ENCODE measurements at regions not wholly inside any gene's neighbourhood (a gene's known extent, or its start where the extent isn't known, plus 50 kb on each side); places are given as distances from the start of the nearest gene placed in this dataset.

- Histone ChIP-seq H3K27me3 (no peaks in the 10 kb centered on the region), H3K9me3 (no peaks in the 10 kb centered on the region), H3K36me3 (ENCODE audit: low read depth, missing control alignments) (no peaks in the 10 kb centered on the region), H3K4me1 (no peaks in the 10 kb centered on the region), H3K4me3 (no peak overlapping the region), H3K27ac (no peak overlapping the region)
- DNase-seq = no peak
- intact Hi-C loops (cut with DNase I; ENCODE audit: low total_unique reads) = no loop called here
- TF ChIP-seq POLR2A (IDR thresholded peaks at IDR 0.05) (no peak), CTCF (IDR thresholded peaks at IDR 0.05) (no peak)
- 20 to 27% methylated on average over 2 of the region's 2 CpGs for WGBS, 2 donors
Measured at GRCh38 chr7:46508583-46508982, 587.5 kb upstream of the IGFBP3 start.

DNA sequence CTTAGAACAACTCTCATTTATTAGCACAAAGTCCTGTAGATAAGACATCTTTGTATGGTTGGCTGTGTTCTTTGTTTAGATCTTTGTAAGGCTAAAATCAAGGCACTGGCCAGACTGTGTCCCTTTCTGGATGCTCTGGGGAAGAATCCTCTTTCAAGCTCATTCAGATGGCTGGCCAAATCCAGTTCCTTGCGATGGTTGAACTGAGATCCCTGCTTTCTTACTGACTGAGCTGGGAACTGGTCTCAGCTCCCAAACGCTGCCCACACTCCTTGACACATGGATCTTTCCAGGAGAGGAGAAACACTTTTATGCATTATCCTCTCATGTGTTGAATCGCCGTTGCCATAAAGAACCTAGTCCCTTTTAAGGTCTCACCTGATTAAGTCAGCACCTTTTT lies 586.5 kb upstream of the IGFBP3 start:
- DNase-seq = no peak
- Histone ChIP-seq H3K27ac (no peak overlapping the region), H3K36me3 (ENCODE audit: low read depth, missing control alignments) (no peaks in the 10 kb centered on the region), H3K4me1 (no peaks in the 10 kb centered on the region), H3K4me3 (no peak overlapping the region), H3K9me3 (no peaks in the 10 kb centered on the region), H3K27me3 (no peaks in the 10 kb centered on the region)
- intact Hi-C loops (cut with DNase I; ENCODE audit: low total_unique reads) = no loop called here
- TF ChIP-seq CTCF (IDR thresholded peaks at IDR 0.05) (no peak), POLR2A (IDR thresholded peaks at IDR 0.05) (no peak)
- WGBS, 2 donors = 53 to 67% methylated on average over 4 of the region's 4 CpGs

- no peak for TF ChIP-seq CTCF (IDR thresholded peaks at IDR 0.05)
- no peak for TF ChIP-seq POLR2A (IDR thresholded peaks at IDR 0.05)
- H3K27ac ChIP-seq = no peak overlapping the region
- no peaks in the 10 kb centered on the region for H3K36me3 ChIP-seq (ENCODE audit: low read depth, missing control alignments)
- no peaks in the 10 kb centered on the region for H3K4me1 ChIP-seq
- no peaks in the 10 kb centered on the region for H3K9me3 ChIP-seq
- no peak for DNase-seq
- 88 to 89% methylated on average over 3 of the region's 3 CpGs for WGBS, 2 donors
- H3K4me3 ChIP-seq = no peak overlapping the region
- intact Hi-C loops (cut with DNase I; ENCODE audit: low total_unique reads) = no loop called here
- no peaks in the 10 kb centered on the region for H3K27me3 ChIP-seq
Measured at GRCh38 chr7:46494441-46494840, 573.4 kb upstream of the IGFBP3 start.

GRCh38 chr7:46494028-46494427 lies 573.0 kb upstream of the IGFBP3 start:
- intact Hi-C loops (cut with DNase I; ENCODE audit: low total_unique reads) = no loop called here
- Histone ChIP-seq H3K27ac (no peak overlapping the region), H3K9me3 (no peaks in the 10 kb centered on the region), H3K4me1 (no peaks in the 10 kb centered on the region), H3K27me3 (no peaks in the 10 kb centered on the region), H3K36me3 (ENCODE audit: low read depth, missing control alignments) (no peaks in the 10 kb centered on the region), H3K4me3 (no peak overlapping the region)
- DNase-seq = no peak
- TF ChIP-seq POLR2A (IDR thresholded peaks at IDR 0.05) = no peak
- no peak for TF ChIP-seq CTCF (IDR thresholded peaks at IDR 0.05)

DNA sequence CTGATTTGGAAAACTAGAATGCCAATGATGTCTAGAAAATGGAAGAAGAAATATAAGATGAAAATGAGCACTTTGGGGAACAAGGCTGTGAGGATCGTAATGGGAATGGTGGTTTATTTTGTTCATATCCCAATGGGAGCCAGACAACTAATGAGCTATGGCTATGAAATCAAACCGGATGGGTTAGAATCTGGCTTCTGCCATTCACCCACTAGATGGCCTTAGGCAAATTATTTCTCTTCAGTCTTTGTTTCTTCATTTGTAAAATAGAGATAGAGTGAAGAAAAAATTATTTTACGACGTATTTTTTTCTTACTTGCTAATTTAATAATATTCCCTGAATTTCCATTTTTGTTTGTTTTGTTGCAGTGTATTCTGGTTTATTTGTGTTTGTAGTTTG lies 572.1 kb upstream of the IGFBP3 start:
- no peak for DNase-seq
- no peak overlapping the region for H3K4me3 ChIP-seq
- no peaks in the 10 kb centered on the region for H3K4me1 ChIP-seq
- intact Hi-C loops (cut with DNase I; ENCODE audit: low total_unique reads) = no loop called here
- no peaks in the 10 kb centered on the region for H3K36me3 ChIP-seq (ENCODE audit: low read depth, missing control alignments)
- 95 to 97% methylated on average over 4 of the region's 4 CpGs for WGBS, 2 donors
- H3K9me3 ChIP-seq = no peaks in the 10 kb centered on the region
- H3K27ac ChIP-seq = no peak overlapping the region
- no peaks in the 10 kb centered on the region for H3K27me3 ChIP-seq
- no peak for TF ChIP-seq POLR2A (IDR thresholded peaks at IDR 0.05)
- TF ChIP-seq CTCF (IDR thresholded peaks at IDR 0.05) = no peak
